Stimulated activated CD8-positive, alpha-beta memory T cell treated with anti-CD3 and anti-CD28 coated beads, Interleukin-4, amount 100 ng/mL, for 1 hour (primary cell): ENCODE measurements at regions not wholly inside any gene's neighbourhood (a gene's known extent, or its start where the extent isn't known, plus 50 kb on each side); places are given as distances from the start of the nearest gene placed in this dataset.

Source experiments
- DNase-seq, 2 donors: peaks; one replicate each; pipeline ENCODE4 v3.0.0-alpha.2; 2020; ENCODE audit warnings: low read depth in 2 of 2, low spot score in 1 of 2

- DNase-seq: no peak
These were observed 66.4 kb upstream of the BHLHE23 start for GRCh38 chr20:63072991-63073737.

- no peak for DNase-seq
These were observed 65.5 kb upstream of the BHLHE23 start for GRCh38 chr20:63072231-63072791.

- no peak for DNase-seq
These were observed 64.9 kb upstream of the BHLHE23 start for GRCh38 chr20:63071541-63072181.

- DNase-seq: no peak
These were observed 64.2 kb upstream of the BHLHE23 start for GRCh38 chr20:63070771-63071540.

- DNase-seq: no peak
These were observed 63.5 kb upstream of the BHLHE23 start for GRCh38 chr20:63070301-63070625.

GRCh38 chr20:63068711-63069367 lies 62.1 kb upstream of the BHLHE23 start:
- no peak for DNase-seq

- no peak for DNase-seq
These were observed 61.2 kb upstream of the BHLHE23 start for GRCh38 chr20:63067721-63068560.

GRCh38 chr20:63067266-63067635 lies 60.5 kb upstream of the BHLHE23 start:
- no peak for DNase-seq

- DNase-seq: no peak
These were observed 59.9 kb upstream of the BHLHE23 start for GRCh38 chr20:63066506-63067265.

GRCh38 chr20:63065911-63066310 lies 59.1 kb upstream of the BHLHE23 start:
- no peak for DNase-seq

GRCh38 chr20:63064745-63065711 lies 58.3 kb upstream of the BHLHE23 start:
- no peak for DNase-seq

GRCh38 chr20:63064310-63064709 lies 57.5 kb upstream of the BHLHE23 start:
- no peak for DNase-seq

- no peak for DNase-seq
These were observed 55.7 kb upstream of the BHLHE23 start for GRCh38 chr20:63062188-63063140.

GRCh38 chr20:63061771-63062100 lies 55.0 kb upstream of the BHLHE23 start:
- no peak for DNase-seq

- DNase-seq: no peak
These were observed 54.4 kb upstream of the BHLHE23 start for GRCh38 chr20:63061051-63061770.

GRCh38 chr20:63060057-63060991 lies 53.6 kb upstream of the BHLHE23 start:
- no peak for DNase-seq
